ENCODE measurements at regions not wholly inside any gene's neighbourhood (a gene's known extent, or its start where the extent isn't known, plus 50 kb on each side); places are given as distances from the start of the nearest gene placed in this dataset.

GRCh38 chr2:41949091-41949882, 98.5 kb upstream of the PKDCC start:
- WGBS (ENCODE audit: insufficient coverage), result 76% methylated on average over 5 of the region's 7 CpGs
- Mint-ChIP-seq H3K36me3 (no peaks in the 10 kb centered on the region), H3K4me3 (no peak overlapping the region), H3K27me3 (ENCODE audit: low read depth in 3 of 3) (peaks cover 0 to 5% (median 4%) of the 10 kb centered on the region in 3 donors), H3K4me1 (peaks cover 9% of the 10 kb centered on the region), H3K27ac (no peak overlapping the region), H3K9me3 (peaks cover 0 to 7% (median 1%) of the 10 kb centered on the region in 7 donors)
- no peaks in the 10 kb centered on the region for H3K36me3 ChIP-seq (replicated peaks in 1 of 2; ENCODE audit: control insufficient read depth in 1 of 2, insufficient read depth in 2 of 2, low read length in 2 of 2)
- H3K79me2 ChIP-seq (ENCODE audit: insufficient read depth, low read length), result no peaks in the 10 kb centered on the region
- H4K20me1 ChIP-seq (ENCODE audit: insufficient read depth, low read length), result no peaks in the 10 kb centered on the region
- no peak overlapping the region for H2AFZ ChIP-seq (ENCODE audit: insufficient read depth, low read depth, low read length, poor library complexity, severe bottlenecking)
- H3K9me3 ChIP-seq (replicated peaks in 1 of 2; ENCODE audit: control insufficient read depth in 1 of 2, insufficient read depth in 1 of 2, low read length in 2 of 2), result no peaks in the 10 kb centered on the region
- H3K9ac ChIP-seq (ENCODE audit: insufficient read depth, low read length, poor library complexity, severe bottlenecking), result no peak overlapping the region
- no peak overlapping the region for H3K27ac ChIP-seq (ENCODE audit: low read depth in 1 of 2, low read length in 2 of 2)
- TF ChIP-seq, protein P1, sequence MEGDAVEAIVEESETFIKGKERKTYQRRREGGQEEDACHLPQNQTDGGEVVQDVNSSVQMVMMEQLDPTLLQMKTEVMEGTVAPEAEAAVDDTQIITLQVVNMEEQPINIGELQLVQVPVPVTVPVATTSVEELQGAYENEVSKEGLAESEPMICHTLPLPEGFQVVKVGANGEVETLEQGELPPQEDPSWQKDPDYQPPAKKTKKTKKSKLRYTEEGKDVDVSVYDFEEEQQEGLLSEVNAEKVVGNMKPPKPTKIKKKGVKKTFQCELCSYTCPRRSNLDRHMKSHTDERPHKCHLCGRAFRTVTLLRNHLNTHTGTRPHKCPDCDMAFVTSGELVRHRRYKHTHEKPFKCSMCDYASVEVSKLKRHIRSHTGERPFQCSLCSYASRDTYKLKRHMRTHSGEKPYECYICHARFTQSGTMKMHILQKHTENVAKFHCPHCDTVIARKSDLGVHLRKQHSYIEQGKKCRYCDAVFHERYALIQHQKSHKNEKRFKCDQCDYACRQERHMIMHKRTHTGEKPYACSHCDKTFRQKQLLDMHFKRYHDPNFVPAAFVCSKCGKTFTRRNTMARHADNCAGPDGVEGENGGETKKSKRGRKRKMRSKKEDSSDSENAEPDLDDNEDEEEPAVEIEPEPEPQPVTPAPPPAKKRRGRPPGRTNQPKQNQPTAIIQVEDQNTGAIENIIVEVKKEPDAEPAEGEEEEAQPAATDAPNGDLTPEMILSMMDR (IDR thresholded peaks at IDR 0.05), result no peak
- H3K4me3 ChIP-seq (replicated peaks in 1 of 3; ENCODE audit: low read depth in 2 of 3, low read length in 3 of 3), result no peak overlapping the region
- no peak overlapping the region for H3K4me2 ChIP-seq (replicated peaks; ENCODE audit: extremely low read depth, low read length, poor library complexity, severe bottlenecking)
- peaks cover 10 to 15% of the 10 kb centered on the region in 2 donors for H3K4me1 ChIP-seq (ENCODE audit: control insufficient read depth in 1 of 2, insufficient read depth in 2 of 2, low read length in 2 of 2)
- intact Hi-C loops (cut with micrococcal nuclease), result no loop called here
- DNase-seq, result no peak
- no peaks in the 10 kb centered on the region for H3K27me3 ChIP-seq (ENCODE audit: control insufficient read depth in 2 of 2, insufficient read depth in 2 of 2, low read length in 2 of 2)

DNA sequence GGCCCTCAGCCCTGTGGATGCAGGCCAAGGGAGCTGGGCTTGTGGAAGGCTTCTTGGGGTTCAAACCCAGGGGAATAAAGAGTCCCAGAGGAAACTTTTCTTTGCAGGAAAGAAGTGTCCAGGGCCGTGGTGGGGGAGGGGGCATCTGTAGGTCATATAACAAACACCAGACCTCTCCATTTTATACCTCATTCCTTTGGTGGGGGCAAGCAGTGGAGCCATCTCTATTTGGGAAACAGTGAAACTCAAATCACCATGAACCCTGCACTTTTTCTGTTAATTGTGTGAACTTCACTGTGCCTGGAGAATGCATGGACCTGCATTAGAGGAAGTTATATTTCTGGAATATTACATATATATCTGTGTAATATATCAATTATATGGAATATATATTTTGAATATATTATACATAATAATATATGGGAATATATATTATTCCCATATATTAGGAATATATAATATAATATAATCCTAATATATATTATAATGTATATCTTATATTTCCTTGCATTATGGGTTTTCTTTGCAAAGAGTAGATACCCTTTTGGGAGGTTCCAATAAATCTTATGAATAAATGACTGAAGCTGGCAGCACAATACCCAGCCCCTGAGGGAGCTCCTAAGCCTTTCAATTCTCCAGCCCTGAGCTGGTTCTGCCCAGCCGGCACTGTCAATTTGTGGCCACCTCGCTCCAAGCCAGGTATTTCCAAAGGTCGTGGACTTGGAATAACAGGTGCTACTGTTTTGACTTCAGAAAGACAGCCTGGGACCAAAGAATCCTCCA, 97.7 kb upstream of the PKDCC start:
- no peak overlapping the region for H3K27ac Mint-ChIP-seq
- no peak overlapping the region for H3K4me3 ChIP-seq (replicated peaks in 1 of 3; ENCODE audit: low read depth in 2 of 3, low read length in 3 of 3)
- intact Hi-C loops (cut with micrococcal nuclease), result no loop called here
- no peak overlapping the region for H2AFZ ChIP-seq (ENCODE audit: insufficient read depth, low read depth, low read length, poor library complexity, severe bottlenecking)
- no peak overlapping the region for H3K27ac ChIP-seq (ENCODE audit: low read depth in 1 of 2, low read length in 2 of 2)
- no peak for DNase-seq
- H3K4me2 ChIP-seq (replicated peaks; ENCODE audit: extremely low read depth, low read length, poor library complexity, severe bottlenecking), result no peak overlapping the region
- H3K36me3 ChIP-seq (replicated peaks in 1 of 2; ENCODE audit: control insufficient read depth in 1 of 2, insufficient read depth in 2 of 2, low read length in 2 of 2), result no peaks in the 10 kb centered on the region
- H3K9me3 Mint-ChIP-seq, result peaks cover 0 to 7% (median 1%) of the 10 kb centered on the region in 7 donors
- peaks cover 0 to 5% (median 4%) of the 10 kb centered on the region in 3 donors for H3K27me3 Mint-ChIP-seq (ENCODE audit: low read depth in 3 of 3)
- H3K27me3 ChIP-seq (ENCODE audit: control insufficient read depth in 2 of 2, insufficient read depth in 2 of 2, low read length in 2 of 2), result no peaks in the 10 kb centered on the region
- 87% methylated on average over 3 of the region's 4 CpGs for WGBS (ENCODE audit: insufficient coverage)
- TF ChIP-seq, protein P1 (IDR thresholded peaks at IDR 0.05), result no peak
- H3K9me3 ChIP-seq (replicated peaks in 1 of 2; ENCODE audit: control insufficient read depth in 1 of 2, insufficient read depth in 1 of 2, low read length in 2 of 2), result no peaks in the 10 kb centered on the region
- no peaks in the 10 kb centered on the region for H3K79me2 ChIP-seq (ENCODE audit: insufficient read depth, low read length)
- H3K36me3 Mint-ChIP-seq, result no peaks in the 10 kb centered on the region
- no peak overlapping the region for H3K9ac ChIP-seq (ENCODE audit: insufficient read depth, low read length, poor library complexity, severe bottlenecking)
- H3K4me1 ChIP-seq (ENCODE audit: control insufficient read depth in 1 of 2, insufficient read depth in 2 of 2, low read length in 2 of 2), result peaks cover 14 to 23% of the 10 kb centered on the region in 2 donors
- no peak overlapping the region for H3K4me3 Mint-ChIP-seq
- no peaks in the 10 kb centered on the region for H4K20me1 ChIP-seq (ENCODE audit: insufficient read depth, low read length)
- peaks cover 12% of the 10 kb centered on the region for H3K4me1 Mint-ChIP-seq
